HepG2 (cell line): ENCODE measurements at regions not wholly inside any gene's neighbourhood (a gene's known extent, or its start where the extent isn't known, plus 50 kb on each side); places are given as distances from the start of the nearest gene placed in this dataset.

Experiments
- AHDC1 ChIP-seq: sonication (generic); formaldehyde crosslinking; IDR thresholded peaks from 2 replicates; pipeline ENCODE4 v1.5.1; 2020; ENCODE audit warnings: mild to moderate bottlenecking, missing genetic modification reagents, borderline replicate concordance
- CEBPB ChIP-seq: IDR thresholded peaks from 2 replicates; pipeline ENCODE4 v1.6.1; 2011; ENCODE audit warnings: low read depth, low read length, improper control_type of control experiment, borderline replicate concordance
- CREBL2 ChIP-seq: sonication (generic); formaldehyde crosslinking; IDR thresholded peaks from 2 replicates; pipeline ENCODE4 v1.8.1; 2023; ENCODE audit warnings: missing genetic modification reagents, mild to moderate bottlenecking, borderline replicate concordance
- FOXO1 ChIP-seq: sonication (generic); formaldehyde crosslinking; IDR thresholded peaks from 2 replicates; pipeline ENCODE4 v1.4.0; 2020; ENCODE audit warnings: missing genetic modification reagents
- GATAD2A ChIP-seq: IDR thresholded peaks from 2 replicates; pipeline ENCODE4 v1.6.1; 2016
- GLMP ChIP-seq: sonication (generic); formaldehyde crosslinking; IDR thresholded peaks from 2 replicates; pipeline ENCODE4 v1.9.0; 2021; ENCODE audit warnings: missing genetic modification reagents, mild to moderate bottlenecking, borderline replicate concordance
- MLLT10 ChIP-seq: sonication (generic); formaldehyde crosslinking; IDR thresholded peaks from 2 replicates; pipeline ENCODE4 v1.4.0; 2020; ENCODE audit warnings: missing genetic modification reagents
- PITX1 ChIP-seq: sonication (generic); formaldehyde crosslinking; IDR thresholded peaks from 2 replicates; pipeline ENCODE4 v1.5.1; 2020; ENCODE audit warnings: mild to moderate bottlenecking, missing genetic modification reagents
- ZBTB10 ChIP-seq: sonication (generic); formaldehyde crosslinking; IDR thresholded peaks from 2 replicates; pipeline ENCODE4 v1.4.0; 2020; ENCODE audit warnings: missing genetic modification reagents, borderline replicate concordance
- ZC3H4 ChIP-seq: sonication (generic); formaldehyde crosslinking; IDR thresholded peaks from 2 replicates; pipeline ENCODE4 v1.4.0; 2020; ENCODE audit warnings: missing genetic modification reagents, borderline replicate concordance
- ZNF354B ChIP-seq: sonication (generic); formaldehyde crosslinking; IDR thresholded peaks from 2 replicates; pipeline ENCODE4 v1.8.0; 2022; ENCODE audit warnings: mild to moderate bottlenecking, missing genetic modification reagents
- ZNF414 ChIP-seq: sonication (generic); formaldehyde crosslinking; IDR thresholded peaks from 2 replicates; pipeline ENCODE4 v1.5.0; 2020; ENCODE audit warnings: missing genetic modification reagents
- ZNF564 ChIP-seq: sonication (generic); formaldehyde crosslinking; IDR thresholded peaks from 2 replicates; pipeline ENCODE4 v1.8.1; 2023; ENCODE audit warnings: mild to moderate bottlenecking, missing genetic modification reagents
- ZNF574 ChIP-seq: sonication (generic); formaldehyde crosslinking; IDR thresholded peaks from 2 replicates; pipeline ENCODE4 v1.4.0; 2020; ENCODE audit warnings: missing genetic modification reagents
- ZNF737 ChIP-seq: sonication (generic); formaldehyde crosslinking; IDR thresholded peaks from 2 replicates; pipeline ENCODE4 v1.5.0; 2020; ENCODE audit warnings: missing genetic modification reagents, mild to moderate bottlenecking, borderline replicate concordance
- ZNF781 ChIP-seq: sonication (generic); formaldehyde crosslinking; IDR thresholded peaks from 2 replicates; pipeline ENCODE4 v1.5.1; 2020; ENCODE audit warnings: borderline replicate concordance, mild to moderate bottlenecking, missing genetic modification reagents; ENCODE audit errors: not compliant biosample characterization

- TF ChIP-seq ZBTB10 (no peak), AHDC1 (CRISPR knock-in tag) (peak; percentile 36; the same call in 1 of the 2 replicates), ZNF414 (no peak), MLLT10 (CRISPR knock-in tag) (no peak), CEBPB (peak; percentile 94), ZC3H4 (CRISPR knock-in tag) (no peak), ZNF781 (CRISPR knock-in tag) (no peak), GATAD2A (CRISPR knock-in tag) (peak; percentile 67), FOXO1 (CRISPR knock-in tag) (no peak), PITX1 (CRISPR knock-in tag) (peak; percentile 25; the same call in 1 of the 2 replicates), CREBL2 (CRISPR knock-in tag) (no peak), ZNF737 (CRISPR knock-in tag) (no peak), ZNF354B (CRISPR knock-in tag) (no peak), ZNF564 (CRISPR knock-in tag) (no peak), ZNF574 (CRISPR knock-in tag) (no peak), GLMP (no peak)
Measured at GRCh38 chr13:24097064-24097463, 63.5 kb upstream of the SPATA13 start (continued).
